HG02610 (cell line): ENCODE measurements at regions not wholly inside any gene's neighbourhood (a gene's known extent, or its start where the extent isn't known, plus 50 kb on each side); places are given as distances from the start of the nearest gene placed in this dataset.

Experiments
- ATAC-seq: cut with Tn5 transposase; IDR thresholded peaks from one replicate; pipeline ENCODE4 v1.9.1; 2021; ENCODE audit warnings: mild to moderate bottlenecking, moderate library complexity; ENCODE audit not compliant: unreplicated experiment

DNA sequence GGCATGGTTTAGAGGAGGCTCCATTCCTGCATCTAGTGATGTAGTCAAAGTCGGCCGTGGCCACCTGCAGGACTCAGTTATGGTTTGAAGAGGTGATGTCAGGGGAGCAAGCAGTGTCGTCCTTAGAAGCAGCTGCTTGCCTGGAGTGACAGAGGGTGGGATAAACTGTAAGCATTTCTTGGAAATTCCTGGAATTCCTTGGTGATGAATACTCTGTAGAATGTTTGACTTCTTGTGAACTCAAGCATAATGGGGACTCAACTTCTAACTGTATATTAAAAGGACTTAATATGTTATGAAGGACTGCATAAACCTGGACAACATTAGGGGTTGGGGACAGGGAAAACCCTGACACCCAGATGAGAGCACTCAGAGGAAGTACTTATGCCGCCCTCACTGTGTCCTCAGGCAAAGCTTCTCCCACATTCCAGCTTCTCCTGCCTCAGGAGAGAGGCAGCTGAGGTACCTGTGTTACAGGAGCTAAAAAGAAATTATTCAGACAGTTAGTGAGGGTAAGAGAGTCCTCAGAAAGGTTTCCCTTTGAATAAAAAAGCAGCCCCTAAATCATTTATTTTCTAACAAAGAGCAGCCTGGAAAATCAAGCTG, 459.9 kb upstream of the CELF4 start:
- ATAC-seq = no peak

GRCh38 chr18:38023871-38024270, 458.3 kb upstream of the CELF4 start:
- ATAC-seq = no peak

DNA sequence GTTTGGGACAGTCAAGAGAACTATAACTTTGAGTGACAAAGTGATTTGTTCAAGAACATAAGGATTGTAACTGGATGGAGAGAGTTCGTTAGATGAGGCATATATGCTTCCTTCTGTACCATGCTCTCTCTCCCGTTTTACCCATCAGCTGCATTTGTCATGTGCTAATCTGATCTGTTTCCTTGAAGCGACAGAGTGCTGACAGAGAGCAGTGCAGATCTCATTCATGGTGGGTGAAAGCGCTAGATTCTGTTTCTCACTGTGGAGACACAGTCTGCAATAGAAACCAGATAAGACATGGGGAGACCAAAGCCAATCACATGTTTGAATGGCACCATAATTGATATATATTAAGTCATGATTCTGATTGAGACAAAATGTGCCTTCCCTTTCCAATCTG, 456.6 kb upstream of the CELF4 start:
- ATAC-seq = no peak

DNA sequence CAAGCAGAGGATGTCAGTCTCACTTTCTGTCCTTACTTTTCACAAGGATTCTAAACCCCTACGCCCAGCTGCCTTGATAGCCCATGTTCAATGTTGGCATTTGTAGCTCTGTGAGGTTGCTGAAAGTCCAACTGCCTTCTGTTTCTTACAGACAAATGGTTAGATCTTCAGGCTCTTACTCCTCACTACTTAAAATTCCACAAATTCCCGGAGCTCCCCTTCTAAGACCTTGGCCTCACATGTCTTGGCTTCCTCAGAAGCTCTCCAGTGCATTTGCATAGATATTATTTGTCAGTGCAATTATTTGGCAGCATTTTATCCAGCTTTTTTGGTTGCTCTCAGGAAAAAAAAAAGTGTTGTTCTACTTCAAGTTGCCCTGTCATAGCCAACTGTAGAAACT, 453.7 kb upstream of the CELF4 start:
- no peak for ATAC-seq

DNA sequence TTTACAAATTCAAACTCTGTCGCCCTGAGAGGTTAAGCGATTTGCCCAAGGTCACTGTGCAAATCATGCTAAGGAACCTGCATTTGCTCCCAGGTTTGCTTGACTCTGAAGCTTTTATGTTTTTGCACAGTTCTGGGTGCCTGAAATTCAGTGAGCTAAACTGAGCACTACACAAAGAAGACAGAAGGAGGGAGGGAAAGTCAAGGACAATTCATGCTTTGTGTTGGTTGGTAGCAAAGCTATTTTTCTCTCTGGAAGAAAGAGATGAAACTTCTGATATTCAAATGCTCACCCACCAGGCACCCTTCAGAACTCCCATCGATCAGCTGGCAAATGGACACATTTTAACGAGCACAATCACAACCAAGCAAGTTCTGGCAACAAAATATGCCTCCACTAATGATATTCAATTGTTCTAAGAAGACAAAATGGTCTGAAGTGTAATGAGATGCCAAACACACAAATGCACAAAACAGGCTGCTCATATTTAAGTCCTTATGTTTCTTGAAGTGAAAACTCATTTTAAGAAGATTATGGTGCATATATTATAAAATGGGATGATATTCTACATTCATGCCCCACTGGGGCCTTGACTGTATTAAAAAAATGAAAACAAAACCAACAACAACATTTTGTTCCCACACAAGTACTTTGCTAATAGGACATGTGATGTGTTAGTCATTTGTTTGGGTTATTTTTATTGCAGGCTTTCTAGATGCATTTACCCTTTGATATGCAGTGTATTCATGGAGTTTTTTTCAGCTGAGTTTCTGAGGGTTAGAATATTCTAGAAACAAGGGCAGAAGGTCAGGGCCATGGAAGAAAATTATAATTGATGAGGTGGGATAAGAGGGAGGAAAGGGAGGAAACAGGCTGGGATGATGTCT, 445.6 kb upstream of the CELF4 start:
- no peak for ATAC-seq

DNA sequence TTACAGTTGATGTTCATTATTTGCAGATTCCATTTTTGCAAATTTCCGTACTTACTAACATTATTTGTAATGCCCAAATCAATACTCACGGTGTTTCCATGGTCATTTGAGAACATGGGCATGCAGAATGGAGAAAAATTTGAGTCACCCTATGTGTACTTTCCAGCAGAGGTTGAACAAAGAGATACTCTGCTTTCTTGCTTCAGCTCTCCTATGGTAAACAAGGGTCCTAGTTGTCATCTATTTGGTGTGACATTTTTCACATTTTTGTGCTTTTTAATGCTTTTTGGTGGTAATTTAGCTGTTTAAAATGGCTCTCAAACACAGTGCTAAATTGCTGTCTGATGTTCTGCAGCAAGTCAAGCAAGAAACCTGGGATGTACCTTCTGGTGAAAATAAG, 444.4 kb upstream of the CELF4 start:
- no peak for ATAC-seq

- ATAC-seq = no peak
These were observed 443.7 kb upstream of the CELF4 start for GRCh38 chr18:38009320-38009719.

DNA sequence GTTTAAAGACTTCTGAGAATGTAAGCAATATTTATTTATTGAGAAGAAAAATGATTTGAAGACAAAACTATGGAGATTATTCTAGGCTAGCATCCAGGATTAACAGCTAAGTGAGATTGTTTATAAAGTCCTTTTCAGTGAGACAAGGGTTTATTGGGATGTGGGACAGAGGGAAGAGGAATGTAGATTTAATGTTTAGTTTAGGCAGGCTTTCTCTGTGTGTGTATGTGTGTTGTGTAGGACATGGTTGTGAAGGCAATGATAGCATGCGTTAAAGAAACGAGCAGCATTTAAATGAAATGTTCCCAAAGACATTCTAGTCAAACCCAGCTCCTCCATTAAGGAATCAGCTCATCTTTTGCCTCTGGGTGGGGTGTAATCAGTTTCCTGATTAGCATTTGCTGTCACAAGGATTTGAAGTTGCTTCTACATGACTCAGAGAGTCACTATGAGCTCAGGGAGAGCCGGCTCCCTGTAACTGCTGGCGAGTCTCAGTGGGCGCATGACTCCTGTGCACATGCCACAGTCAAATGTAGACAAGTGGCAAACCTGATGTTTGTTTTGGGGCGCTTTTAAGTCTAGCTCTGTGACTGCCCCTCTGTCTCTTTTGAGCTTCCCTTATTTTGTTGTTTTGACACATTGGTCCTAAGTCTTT, 442.2 kb upstream of the CELF4 start:
- no peak for ATAC-seq

DNA sequence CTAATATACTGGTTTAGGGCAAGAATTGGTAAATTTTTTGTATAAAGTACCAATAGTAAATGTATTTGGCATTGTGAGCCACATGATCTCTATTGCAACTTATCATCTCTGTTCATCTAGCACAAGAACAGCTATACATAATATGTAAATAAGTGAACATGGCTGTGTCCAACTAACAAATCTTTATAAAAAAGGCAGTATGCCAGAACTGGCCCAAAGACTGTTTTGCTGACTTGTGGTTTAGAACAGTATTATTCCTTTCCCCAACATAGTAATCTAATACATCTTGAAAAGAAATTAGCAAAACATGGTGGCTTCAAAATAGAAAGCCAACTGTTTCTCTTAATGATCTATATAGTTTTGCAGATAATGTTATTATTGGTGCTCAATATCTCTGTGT, 441.4 kb upstream of the CELF4 start:
- no peak for ATAC-seq

DNA sequence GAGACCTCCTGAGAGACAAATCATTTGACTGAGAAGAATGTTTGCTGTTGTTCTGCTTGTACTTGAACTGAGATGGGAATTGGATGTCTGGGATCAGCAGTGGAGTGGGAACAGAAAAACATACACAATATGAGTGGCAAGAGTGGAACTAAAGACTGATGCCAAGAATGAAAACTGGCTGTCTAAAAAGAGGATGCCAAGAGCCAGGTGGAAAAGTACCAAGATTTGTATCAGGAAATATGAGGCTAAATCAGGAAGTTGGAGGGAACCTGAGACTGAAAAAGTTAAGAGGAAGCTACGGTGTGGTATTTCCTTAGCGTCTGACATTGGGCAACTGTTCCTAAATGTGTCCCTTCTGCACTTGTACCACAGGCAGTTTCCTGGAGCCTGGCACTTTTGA, 440.9 kb upstream of the CELF4 start:
- no peak for ATAC-seq

DNA sequence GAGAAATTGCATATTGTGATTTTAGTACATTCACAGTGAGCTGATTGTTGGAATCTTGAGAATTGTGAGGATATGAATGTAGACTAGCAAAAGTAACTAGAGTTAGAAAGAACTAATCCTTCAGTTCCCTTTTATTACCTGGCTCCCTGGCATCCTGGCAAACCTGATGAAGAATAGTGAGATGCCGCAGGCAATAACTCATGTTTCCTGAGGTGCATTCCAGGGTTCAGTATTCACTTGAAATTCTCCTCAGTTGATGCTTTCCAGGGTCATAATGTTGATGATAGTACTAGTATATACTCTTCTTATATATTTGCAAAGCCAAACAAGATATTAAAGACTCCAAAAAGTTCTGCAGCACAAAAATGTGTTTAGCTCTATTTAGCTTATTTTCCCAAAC, 432.1 kb upstream of the CELF4 start:
- no peak for ATAC-seq

GRCh38 chr18:37987901-37988300, 422.3 kb upstream of the CELF4 start:
- no peak for ATAC-seq

GRCh38 chr18:37986665-37987064, 421.1 kb upstream of the CELF4 start:
- no peak for ATAC-seq

DNA sequence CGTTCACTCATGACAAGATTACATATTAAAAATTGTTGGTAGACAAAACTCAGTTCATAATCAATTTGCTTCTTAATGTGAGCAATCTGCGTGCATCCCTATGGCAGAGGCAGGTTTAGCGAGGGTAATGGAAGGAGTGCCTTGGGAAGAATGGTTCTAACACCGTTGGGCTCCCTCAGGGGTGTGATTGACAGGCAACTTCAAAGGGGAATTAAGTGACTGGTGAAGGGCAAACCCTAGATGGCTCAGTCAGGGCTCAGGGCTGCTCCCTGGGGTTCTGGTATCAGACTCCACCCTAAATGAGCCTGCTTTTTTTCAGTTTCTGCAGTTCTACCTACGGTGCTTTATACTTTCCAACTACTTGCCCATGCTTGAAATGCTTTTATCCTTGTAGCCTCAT, 419.5 kb upstream of the CELF4 start:
- no peak for ATAC-seq

- no peak for ATAC-seq
These were observed 415.0 kb upstream of the CELF4 start for GRCh38 chr18:37980556-37980955.

DNA sequence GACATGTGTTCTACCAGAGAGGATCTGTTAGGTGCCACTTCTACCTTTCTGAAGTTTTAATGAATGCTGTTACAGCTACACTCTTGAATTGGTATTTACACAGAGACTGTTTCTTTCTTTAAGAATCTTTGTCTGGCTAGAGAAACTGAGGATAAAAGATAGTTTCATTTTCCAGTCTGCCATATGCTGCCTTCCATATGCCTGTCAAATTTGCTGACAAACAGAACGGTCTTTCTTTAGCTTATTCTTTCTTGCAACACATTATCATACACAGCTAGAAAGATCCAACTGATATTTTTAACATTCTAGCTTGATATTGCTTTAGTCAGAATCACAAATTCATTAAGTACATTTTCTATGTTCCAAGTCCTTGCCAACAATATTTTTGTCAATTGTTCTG, 409.8 kb upstream of the CELF4 start:
- no peak for ATAC-seq

- ATAC-seq = no peak
These were observed 401.7 kb upstream of the CELF4 start for GRCh38 chr18:37967261-37967660.

DNA sequence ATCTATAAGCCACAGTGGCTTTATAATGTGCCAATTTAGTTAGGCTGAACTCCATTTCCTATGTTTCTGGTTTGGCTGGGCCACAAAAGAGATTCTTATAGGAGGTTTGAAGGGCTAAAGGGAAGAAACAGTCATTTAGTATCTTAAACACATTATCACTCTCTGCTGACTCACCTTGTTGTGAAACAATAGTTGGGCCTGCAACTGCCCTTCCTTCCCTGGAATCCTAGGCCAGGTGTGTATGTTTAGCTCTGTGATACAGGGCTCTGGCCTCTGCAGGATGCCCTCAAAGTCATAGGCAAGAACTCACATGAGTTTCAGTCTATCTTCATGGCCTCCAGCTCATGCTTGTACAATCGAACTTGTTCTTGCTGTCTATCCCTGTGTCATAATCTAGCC, 400.0 kb upstream of the CELF4 start:
- no peak for ATAC-seq

DNA sequence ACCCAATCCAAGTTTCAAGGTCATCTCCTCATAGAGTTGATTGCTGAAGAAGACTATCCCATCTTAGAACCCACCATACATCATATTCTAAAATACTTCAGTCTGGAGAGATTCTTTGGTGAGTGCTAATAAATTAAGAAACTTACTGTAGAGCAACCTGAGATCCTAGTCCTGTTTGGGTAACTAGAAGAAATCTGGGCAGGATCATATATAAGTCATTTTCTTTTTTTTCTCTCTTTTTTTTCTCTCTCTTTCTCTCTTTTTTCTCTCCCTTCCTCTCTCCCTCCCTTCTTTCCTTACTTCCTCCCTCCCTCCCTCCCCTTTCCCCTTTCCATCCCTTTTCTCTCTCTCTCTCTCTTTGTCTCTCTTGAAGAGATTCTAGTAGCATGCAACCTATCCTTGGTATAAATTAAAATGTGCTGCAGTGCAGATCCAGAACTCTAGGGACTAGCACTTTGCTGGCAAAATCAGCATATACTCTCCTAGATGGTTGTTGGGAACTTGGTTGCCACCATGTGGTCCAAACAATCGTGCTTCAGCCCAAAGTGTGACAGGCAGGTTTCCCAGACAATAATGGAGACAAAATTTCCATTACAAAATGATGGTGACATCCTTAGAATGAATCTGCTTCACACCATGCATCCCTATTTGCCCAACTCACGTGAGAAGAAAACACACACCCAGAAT, 399.4 kb upstream of the CELF4 start:
- ATAC-seq = no peak

GRCh38 chr18:37963837-37964236, 398.2 kb upstream of the CELF4 start:
- no peak for ATAC-seq

DNA sequence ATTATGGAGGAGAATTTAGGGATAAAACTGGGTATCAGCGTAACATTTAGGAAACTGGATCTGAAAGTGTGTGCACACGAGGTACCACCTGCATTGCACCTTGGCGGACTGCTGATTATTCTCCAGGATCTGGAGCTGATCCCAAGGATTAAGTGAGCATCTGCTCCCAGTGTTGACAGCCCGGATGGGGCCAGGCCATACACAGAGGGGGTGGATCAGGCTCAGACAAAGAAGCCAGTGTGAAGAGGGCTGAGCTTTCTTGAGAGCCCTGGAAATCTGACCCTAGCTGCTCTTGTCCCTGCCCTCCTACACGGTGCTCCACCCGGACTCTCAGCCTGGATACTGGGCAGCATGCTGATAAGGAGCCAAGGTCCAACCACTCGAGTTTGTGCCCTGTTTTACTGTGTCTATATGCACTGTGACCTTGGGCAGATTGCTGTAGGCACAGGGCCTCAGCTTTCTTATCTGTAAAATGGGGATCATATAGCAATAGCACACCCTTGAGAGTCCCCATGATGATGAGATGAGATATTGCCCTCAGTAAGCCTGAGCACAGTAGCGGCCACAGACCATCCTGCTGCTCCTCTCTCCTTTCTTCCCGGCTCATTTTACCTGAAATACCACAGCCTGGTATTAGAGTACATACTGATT, 396.8 kb upstream of the CELF4 start:
- no peak for ATAC-seq
